DOHH2 (cell line): ENCODE measurements at regions not wholly inside any gene's neighbourhood (a gene's known extent, or its start where the extent isn't known, plus 50 kb on each side); places are given as distances from the start of the nearest gene placed in this dataset.

Source experiments
- CTCF ChIP-seq: fragments of 200-600 bp; sonication (generic); IDR thresholded peaks from one replicate; pipeline ENCODE4 v1.5.1; 2014; ENCODE audit warnings: antibody characterized with exemption, mild to moderate bottlenecking, low read depth, low read length; ENCODE audit not compliant: poor library complexity, severe bottlenecking
- EZH2phosphoT487 ChIP-seq: fragments of 200-600 bp; sonication (generic); IDR thresholded peaks from 2 replicates; pipeline ENCODE4 v1.6.1; 2017; ENCODE audit warnings: borderline replicate concordance, mild to moderate bottlenecking, antibody characterized with exemption, low read length, moderate library complexity, mixed read lengths

DNA sequence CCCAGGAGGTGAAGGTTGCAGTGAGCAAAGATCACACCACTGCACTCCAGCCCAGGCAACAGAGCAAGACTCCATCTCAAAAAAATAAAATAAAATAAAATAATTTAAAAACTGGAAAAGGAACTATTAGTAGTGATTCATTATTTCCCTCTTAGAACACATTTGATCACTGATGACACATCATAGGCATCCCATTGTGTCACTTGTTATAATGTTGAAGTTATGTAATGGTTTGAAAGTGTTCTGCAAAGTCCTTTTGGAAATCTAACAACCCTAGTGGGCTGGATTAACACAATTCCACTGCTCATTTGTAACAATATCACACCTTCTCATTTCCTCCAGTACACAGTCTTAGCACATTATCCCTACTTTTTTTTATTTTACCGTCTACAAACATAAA lies 81.8 kb upstream of the LMNB1 start:
- TF ChIP-seq CTCF (no peak), EZH2phosphoT487 (no peak)
